AG10803 (cell line): ENCODE measurements at regions not wholly inside any gene's neighbourhood (a gene's known extent, or its start where the extent isn't known, plus 50 kb on each side); places are given as distances from the start of the nearest gene placed in this dataset.
A peak's percentile ranks its signal among the peaks of the same experiment; 100 is the strongest.

Experiments
- DNase-seq: peaks from one replicate; pipeline ENCODE4 v3.0.0; 2010; ENCODE audit warnings: low read depth
- H3K4me3 ChIP-seq: 2 replicates; pipeline ENCODE4 v1.5.1; 2011; ENCODE audit warnings: mild to moderate bottlenecking, low read length, control low read depth
- CTCF ChIP-seq: conservative IDR thresholded peaks from 2 replicates; pipeline ENCODE4 v1.5.1; 2011; ENCODE audit warnings: mild to moderate bottlenecking, low read length, control low read depth, inconsistent platforms

- no peak overlapping the region for H3K4me3 ChIP-seq
- TF ChIP-seq CTCF, result no peak
- no peak for DNase-seq
Measured at GRCh38 chr18:43525169-43525568, 247.9 kb upstream of the SYT4 start.

DNA sequence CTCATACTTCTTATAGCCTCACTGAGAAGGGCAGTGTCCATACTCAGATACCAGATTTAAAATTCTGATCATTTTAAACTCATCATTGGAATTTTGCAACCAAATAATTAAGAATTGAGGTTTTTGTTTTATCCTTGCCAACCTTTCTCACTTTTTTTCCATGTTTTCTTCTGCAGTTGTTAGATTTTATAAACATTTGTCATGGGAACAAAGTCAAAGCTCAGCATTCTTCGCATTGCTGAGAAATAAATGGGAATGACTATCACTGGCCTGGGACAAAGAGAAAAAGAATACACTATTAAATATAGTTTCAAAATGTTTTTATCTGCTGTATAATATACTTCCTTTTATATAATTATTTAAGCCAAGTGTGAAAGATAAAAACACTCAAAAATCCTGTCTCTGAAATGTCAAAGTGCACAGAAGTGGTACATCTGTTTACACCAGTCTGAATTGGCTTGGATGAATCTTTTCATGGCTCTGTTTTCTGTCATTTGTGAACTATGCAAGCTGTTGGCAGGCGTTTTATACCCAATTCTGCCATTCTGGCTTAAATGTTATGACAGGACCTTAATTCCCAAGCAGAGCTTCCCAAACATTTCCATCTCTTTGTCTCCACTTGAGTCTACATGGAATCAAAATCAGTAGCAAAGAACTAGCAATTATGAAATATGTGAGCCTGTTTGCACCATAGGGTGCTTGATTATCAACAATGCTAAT, 249.3 kb upstream of the SYT4 start:
- no peak overlapping the region for H3K4me3 ChIP-seq
- TF ChIP-seq CTCF, result no peak
- DNase-seq, result no peak

DNA sequence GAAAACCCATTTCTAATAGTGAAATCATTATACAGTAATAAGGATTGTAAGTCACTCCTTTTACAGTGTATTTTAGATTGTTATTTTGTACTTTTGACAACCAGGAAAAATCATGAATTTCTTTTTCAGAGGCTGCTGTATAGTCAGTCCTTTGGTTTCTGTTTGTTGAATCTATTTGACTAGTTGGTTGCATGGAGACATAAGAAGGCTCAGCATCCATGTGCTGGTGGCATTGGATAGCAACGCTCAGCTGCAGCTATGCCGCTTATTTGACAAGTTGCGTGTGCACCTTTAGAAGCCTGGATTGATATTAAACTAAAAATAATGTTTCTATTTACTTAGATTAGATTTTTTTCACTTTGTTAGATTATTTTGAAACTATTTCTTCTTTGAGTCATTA, 254.1 kb upstream of the SYT4 start:
- no peak overlapping the region for H3K4me3 ChIP-seq
- TF ChIP-seq CTCF, result no peak
- DNase-seq, result no peak

- TF ChIP-seq CTCF, result no peak
- H3K4me3 ChIP-seq, result no peak overlapping the region
- no peak for DNase-seq
Measured at GRCh38 chr18:43533371-43533770, 256.1 kb upstream of the SYT4 start.

DNA sequence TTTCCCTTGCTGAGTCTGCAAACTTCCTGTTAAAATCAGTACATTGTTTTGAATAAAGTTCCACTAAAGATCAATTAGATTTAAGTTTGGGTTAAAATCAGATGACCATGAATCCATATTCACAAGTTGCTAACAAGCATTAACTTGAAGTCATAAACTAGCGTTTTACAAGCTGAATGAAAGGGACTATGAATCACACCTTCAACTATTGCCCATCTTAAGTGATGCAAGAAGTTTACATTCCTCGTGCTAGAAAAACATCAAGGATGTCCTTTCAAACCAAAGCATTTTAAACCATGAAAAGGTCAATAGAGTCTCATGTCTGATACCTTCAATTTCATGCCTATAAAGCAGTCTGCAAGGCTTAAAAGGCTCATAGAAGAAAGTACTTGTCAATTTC, 257.2 kb upstream of the SYT4 start:
- TF ChIP-seq CTCF, result no peak
- H3K4me3 ChIP-seq, result no peak overlapping the region
- DNase-seq, result peak; percentile 1

DNA sequence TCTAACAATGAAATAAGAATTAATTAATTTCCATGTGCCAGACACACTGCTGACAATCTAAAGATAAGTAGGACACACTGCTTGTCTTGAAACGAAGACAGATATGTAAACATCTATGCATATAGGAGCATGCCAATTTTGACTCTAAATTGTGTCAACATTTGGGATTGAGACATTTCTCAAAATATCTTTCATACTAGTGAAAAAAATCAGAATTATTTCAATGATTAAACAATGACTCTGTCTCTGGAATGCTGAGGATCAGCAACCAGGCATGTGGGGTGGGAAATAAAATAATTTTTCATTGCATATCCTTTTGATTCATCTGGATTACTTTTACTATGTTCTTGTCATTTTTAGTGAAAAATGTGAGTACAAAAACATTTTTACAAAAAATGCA, 262.6 kb upstream of the SYT4 start:
- no peak for TF ChIP-seq CTCF
- no peak overlapping the region for H3K4me3 ChIP-seq

DNA sequence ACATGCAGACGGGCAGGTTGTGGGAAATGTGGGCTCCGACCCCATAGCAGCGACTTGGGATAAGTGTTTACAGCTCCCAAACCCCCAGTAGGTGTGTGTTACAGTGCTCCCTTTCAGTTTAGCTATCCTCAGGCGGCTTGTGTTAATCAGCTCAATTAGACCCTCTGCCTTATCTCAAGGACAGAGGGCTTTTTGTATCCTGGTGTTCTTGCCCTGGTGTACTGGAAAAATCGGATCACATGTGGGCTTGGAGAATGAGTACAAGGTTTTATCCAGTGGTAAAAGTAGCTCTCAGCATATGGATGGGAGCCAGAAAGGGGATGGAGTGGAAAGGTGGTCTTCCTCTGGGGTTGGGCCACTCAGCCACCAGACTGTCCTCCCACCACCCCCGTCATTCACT, 264.7 kb upstream of the SYT4 start:
- no peak overlapping the region for H3K4me3 ChIP-seq
- no peak for DNase-seq
- no peak for TF ChIP-seq CTCF

More for the DNA sequence above, 262.6 kb upstream of the SYT4 start:
- DNase-seq, result peak; percentile 1
